ENCODE measurements at regions not wholly inside any gene's neighbourhood (a gene's known extent, or its start where the extent isn't known, plus 50 kb on each side); places are given as distances from the start of the nearest gene placed in this dataset.

DNA sequence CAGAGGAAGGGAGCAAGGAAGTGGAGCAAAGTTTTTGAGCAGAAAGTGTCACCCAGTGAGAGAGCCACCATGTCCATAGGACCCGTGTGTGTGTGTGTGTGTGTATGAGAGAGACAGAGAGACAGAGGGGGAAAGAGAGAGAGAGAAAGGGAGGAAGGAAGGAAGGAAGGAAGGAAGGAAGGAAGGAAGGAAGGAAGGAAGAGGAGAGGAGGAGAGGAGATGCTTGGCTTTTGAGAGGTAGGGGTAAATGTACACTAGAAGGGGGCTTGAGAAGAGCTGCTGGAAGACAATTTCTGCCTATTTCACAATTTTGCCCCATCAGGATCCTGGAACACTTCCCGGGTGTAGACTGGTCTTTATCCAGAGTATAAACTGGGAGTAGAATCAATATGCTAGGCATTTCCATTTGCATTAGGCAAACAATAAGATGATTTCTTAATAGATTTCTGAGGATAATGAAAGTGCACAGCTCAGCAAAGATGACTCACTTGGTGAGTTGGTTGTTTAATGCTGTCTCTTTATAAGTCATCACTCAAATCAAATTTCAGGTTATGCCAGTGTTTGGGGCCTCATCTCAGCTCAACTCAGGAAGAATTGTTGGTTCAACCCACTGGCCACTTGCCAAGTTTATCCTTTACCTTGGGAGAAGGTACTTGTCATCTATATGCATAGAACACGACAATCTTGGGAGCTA is 70.0 kb upstream of the FAM13C start (continued):
- TF ChIP-seq, protein P1, sequence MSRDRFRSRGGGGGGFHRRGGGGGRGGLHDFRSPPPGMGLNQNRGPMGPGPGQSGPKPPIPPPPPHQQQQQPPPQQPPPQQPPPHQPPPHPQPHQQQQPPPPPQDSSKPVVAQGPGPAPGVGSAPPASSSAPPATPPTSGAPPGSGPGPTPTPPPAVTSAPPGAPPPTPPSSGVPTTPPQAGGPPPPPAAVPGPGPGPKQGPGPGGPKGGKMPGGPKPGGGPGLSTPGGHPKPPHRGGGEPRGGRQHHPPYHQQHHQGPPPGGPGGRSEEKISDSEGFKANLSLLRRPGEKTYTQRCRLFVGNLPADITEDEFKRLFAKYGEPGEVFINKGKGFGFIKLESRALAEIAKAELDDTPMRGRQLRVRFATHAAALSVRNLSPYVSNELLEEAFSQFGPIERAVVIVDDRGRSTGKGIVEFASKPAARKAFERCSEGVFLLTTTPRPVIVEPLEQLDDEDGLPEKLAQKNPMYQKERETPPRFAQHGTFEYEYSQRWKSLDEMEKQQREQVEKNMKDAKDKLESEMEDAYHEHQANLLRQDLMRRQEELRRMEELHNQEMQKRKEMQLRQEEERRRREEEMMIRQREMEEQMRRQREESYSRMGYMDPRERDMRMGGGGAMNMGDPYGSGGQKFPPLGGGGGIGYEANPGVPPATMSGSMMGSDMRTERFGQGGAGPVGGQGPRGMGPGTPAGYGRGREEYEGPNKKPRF (IDR thresholded peaks at IDR 0.05; ENCODE audit: low read depth, low read length): no peak
- TF ChIP-seq MCM5 (IDR thresholded peaks at IDR 0.05; ENCODE audit: low read depth) (no peak), ETS2 (tag; IDR thresholded peaks at IDR 0.05; ENCODE audit: borderline replicate concordance, poor library complexity, severe bottlenecking) (no peak), CC2D1A (IDR thresholded peaks at IDR 0.05) (no peak), ZNF347 (CRISPR knock-in tag; IDR thresholded peaks at IDR 0.05; ENCODE audit: low read depth) (no peak), NFIX (CRISPR knock-in tag; IDR thresholded peaks at IDR 0.05; ENCODE audit: low read depth) (0 out of 2 replicates have a peak, but pooled peaks have one; percentile 4), MAFF (IDR thresholded peaks at IDR 0.05; ENCODE audit: low read length) (no peak), MXI1 (IDR thresholded peaks at IDR 0.05; ENCODE audit: low read depth, low read length) (no peak), NR1H2 (CRISPR knock-in tag; IDR thresholded peaks at IDR 0.05) (no peak), BRD9 (IDR thresholded peaks at IDR 0.05; ENCODE audit: low read depth, partially characterized antibody) (no peak), C11orf30 (IDR thresholded peaks at IDR 0.05; ENCODE audit: low read depth) (no peak), MBD2 (IDR thresholded peaks at IDR 0.05; ENCODE audit: borderline replicate concordance, low read depth) (no peak), FIP1L1 (IDR thresholded peaks at IDR 0.05; ENCODE audit: low read depth, low read length, poor library complexity, severe bottlenecking) (no peak), NR4A1 (CRISPR knock-in tag; IDR thresholded peaks at IDR 0.05) (no peak), NR4A1 (tag; IDR thresholded peaks at IDR 0.05) (no peak), OTX1 (CRISPR knock-in tag; IDR thresholded peaks at IDR 0.05) (0 out of 2 replicates have a peak, but pooled peaks have one; percentile 31)
- TF ChIP-seq, protein P2, sequence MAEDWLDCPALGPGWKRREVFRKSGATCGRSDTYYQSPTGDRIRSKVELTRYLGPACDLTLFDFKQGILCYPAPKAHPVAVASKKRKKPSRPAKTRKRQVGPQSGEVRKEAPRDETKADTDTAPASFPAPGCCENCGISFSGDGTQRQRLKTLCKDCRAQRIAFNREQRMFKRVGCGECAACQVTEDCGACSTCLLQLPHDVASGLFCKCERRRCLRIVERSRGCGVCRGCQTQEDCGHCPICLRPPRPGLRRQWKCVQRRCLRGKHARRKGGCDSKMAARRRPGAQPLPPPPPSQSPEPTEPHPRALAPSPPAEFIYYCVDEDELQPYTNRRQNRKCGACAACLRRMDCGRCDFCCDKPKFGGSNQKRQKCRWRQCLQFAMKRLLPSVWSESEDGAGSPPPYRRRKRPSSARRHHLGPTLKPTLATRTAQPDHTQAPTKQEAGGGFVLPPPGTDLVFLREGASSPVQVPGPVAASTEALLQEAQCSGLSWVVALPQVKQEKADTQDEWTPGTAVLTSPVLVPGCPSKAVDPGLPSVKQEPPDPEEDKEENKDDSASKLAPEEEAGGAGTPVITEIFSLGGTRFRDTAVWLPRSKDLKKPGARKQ (CRISPR knock-in tag; IDR thresholded peaks at IDR 0.05): no peak
